SKM-1 treated with dmso at 0.1 percent for 144 hours (cell line): ENCODE measurements at regions not wholly inside any gene's neighbourhood (a gene's known extent, or its start where the extent isn't known, plus 50 kb on each side); places are given as distances from the start of the nearest gene placed in this dataset.

Source experiments
- DNase-seq: peaks from one replicate; lab custom pipeline; 2025; ENCODE audit not compliant: unreplicated experiment; lab: John Stamatoyannopoulos, UW

DNA sequence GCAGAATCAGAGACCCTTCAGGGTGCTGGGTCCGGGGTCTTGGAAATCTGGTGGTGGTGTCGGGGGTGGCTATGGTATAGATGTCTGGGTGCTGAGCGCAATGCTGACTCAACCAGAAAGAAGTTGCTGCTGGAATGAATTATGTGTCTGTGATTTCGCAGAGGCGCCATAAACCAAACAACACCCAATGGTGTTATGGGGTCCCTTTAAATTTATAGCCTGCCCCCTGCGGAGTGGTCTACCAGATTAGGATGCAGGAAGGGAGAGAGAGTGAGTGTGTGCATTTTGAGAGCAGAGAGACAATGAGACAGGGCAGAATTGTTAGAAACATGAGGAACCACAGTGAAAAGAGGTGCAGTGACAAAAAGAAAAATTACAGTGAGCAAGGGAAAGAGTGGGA, 100.7 kb upstream of the CDH11 start:
- no peak for DNase-seq

DNA sequence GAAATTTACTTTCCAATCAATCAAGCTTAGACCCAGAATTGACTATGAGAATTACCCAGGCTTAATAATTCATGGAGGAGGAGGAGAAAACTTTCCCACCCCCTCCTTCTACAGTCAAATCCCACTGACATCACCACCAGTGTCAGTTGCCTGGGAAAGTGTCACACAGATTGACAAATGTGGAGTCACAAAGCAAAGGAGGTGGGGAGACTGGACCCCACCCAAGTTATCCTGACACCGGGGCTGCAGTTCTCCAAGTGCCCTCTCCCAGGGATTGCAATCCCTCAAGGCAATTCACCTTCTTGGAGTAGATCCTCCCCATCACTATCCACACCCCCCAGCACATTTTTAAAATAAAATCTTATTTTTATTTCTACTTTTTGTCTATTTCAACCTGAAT, 100.2 kb upstream of the CDH11 start:
- no peak for DNase-seq

DNA sequence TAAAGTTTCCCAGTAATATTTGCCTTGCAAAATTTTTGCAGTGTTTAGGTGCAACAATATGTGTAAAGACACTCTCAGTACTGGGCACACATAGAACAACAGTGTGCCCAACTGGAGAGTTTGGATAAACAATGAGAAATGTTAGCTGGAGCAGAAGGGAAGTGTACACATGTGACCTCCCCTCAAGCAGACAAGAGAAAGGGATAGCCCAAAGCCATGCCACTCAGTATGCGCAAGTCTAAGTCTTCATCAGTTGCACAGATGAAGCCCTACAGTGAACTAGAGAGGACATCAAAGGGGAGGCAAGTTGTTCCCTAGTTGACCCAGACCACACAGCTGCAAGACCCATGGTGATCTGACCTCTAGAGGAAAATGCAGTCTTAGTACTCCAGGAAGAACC, 97.9 kb upstream of the CDH11 start:
- no peak for DNase-seq

GRCh38 chr16:65218348-65218747, 96.5 kb upstream of the CDH11 start:
- DNase-seq, result no peak

DNA sequence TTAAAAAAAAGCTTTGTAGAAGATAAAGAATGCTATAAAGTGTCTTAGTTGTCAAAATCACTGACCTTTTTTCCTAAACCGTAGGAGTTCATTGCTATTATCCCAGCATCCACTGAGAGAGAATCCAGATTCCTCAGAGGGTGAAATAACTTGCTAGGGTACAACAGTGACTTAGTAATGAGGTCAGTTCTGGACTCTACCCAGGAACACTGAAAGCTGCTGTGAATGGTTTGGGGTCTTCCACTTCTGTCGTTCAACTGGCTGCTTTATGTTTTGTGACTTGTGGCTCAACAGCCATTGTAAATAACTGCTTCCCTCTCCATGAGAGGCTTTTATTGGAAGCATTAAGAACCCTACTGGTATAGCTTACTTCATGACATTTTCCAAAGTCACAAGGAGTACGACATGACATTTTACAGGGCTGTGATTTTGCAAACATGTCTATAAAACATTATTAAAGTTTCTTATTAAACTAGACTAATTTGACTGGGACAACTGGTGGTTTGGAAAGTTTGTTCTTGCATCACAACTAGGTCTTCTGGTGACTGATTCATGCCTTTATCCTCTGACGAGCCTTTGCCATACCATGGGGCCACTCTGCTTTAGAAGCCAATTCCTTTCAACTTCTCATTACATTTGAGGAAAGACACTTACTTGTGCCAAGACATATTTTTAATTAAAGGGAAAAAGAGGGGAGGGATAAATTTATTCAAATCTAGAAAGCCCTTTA, 92.2 kb upstream of the CDH11 start:
- no peak for DNase-seq

DNA sequence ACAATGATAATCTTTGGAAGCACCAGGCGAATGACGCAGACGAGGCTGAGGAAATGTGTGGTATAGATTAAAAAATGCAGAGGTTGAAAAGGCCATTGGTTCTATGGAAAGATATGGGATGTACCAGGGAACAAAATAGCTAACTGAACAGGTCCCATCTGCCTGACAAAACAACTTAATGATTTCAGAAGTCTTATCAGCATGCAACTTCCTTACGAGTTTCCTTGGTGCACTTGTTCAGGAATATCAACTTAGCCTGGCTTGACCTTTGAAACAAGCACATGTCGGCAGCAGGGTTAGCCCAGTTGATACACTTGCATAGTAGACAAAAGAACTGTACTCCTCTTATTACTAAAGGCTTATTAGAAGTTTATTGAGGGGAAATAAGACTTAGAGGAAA, 90.9 kb upstream of the CDH11 start:
- no peak for DNase-seq

GRCh38 chr16:65212240-65212639, 90.4 kb upstream of the CDH11 start:
- no peak for DNase-seq

- no peak for DNase-seq
Observed at GRCh38 chr16:65202461-65202860, 80.6 kb upstream of the CDH11 start.

DNA sequence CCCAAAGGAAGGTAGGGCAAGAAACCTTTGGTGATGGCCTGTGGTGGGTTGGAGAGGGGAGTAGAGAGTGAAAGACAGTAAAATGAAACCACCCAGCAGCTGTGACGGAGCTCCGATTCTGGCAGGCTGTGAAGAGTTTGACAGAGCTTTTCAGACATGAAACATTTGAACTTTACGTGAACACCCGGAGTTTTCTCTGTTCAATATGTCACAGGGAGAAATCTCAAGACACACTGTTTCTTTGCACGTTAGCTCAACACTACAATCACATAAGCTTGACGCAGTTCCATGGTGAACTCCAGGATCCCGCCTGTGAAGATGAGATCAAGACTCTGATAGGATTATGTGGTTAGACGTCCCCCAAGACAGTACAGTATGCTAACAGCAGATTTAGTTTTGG, 79.6 kb upstream of the CDH11 start:
- DNase-seq, result no peak

- DNase-seq, result no peak
Observed at GRCh38 chr16:65200857-65201256, 79.0 kb upstream of the CDH11 start.

GRCh38 chr16:65200156-65200773, 78.4 kb upstream of the CDH11 start:
- DNase-seq, result no peak

DNA sequence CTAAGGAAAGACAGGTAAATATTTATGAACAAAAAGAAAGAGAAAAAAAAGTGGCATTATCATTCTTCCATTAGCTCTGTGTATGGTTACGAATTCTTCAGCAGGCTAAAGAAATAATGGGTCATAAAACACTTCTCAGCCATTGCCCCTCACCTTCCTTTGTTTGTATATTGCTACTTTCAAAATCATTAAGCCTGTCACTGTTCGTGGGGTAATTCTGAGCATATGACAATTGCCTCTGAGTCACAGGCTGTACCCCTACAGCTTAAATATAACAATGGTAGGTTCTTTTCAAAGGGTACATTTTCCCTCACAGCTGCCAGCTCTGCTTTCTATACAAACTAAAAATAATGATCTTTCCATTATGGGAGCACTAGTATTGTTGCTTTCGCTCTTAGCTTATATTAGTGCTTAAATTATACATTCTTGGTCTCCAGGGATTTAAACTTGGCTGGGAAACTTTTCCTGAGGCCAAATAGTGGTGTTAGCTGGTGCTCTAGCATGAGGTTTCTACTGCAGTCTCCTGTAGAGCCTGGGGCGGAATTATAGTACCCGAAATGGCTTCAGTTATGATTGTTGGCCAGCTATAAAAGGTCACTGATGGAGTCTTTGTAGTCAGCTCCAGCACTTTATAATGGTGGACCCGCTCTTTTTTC, 74.7 kb upstream of the CDH11 start:
- no peak for DNase-seq

DNA sequence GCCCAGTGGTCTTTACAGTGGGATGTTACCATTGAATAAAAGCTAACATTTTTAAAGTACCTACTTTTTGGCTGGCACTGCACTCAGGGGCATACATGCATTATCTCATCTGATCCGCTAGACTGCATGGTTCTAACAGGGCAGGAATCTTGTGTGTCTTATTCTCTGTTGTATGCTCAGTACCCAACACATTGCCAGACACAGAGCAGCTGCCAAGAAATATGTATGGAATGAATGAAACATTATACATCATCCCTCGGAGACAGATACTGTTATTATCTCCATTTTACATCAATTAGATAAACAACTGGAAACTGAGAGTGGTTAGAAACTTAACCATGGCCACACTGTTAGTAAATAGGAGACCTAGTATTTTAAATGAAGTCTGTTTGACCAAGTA, 74.1 kb upstream of the CDH11 start:
- no peak for DNase-seq

- DNase-seq, result no peak
Observed at GRCh38 chr16:65185241-65185778, 63.4 kb upstream of the CDH11 start.

DNA sequence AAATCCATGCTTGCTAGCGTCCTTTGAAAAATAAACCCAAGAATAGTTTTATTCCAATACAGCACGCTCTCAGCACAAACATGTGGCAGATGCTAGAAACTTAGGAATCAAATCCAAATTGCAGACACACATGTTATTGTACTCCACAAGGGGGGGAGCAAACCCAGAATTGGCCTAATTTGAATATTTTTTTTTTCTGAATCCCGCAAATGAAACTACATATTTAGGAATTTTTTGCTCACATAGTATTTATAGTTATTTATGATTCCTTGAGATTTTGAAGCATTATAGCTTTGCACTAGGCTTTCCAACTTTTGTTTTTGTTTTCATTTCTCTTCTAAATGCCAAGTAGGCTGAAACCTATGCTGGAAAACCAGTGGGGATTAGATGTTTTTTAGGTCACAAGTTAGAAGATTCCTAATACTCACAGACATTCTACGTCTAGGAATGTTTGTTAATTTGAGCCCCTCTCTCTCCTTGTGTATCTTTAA, 59.3 kb upstream of the CDH11 start:
- DNase-seq, result no peak

DNA sequence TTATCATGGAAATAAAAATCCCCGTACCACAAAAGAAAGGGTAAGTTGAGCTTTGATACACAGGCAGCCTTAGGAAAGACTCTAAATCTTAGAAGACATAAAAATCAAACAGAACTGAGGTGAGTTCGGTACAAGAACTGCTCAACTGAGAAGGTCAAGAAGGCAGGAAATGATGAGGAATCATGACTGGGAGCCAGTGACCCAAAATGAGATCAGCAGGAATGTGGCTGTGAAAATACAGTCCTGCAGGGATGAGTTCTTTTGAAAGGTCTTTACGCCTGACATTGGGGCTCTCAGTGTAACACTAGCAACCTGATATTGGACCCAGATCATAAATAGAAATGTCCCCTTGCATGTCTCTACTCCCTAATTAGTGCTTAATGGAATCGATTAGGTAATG, 56.3 kb upstream of the CDH11 start:
- no peak for DNase-seq

DNA sequence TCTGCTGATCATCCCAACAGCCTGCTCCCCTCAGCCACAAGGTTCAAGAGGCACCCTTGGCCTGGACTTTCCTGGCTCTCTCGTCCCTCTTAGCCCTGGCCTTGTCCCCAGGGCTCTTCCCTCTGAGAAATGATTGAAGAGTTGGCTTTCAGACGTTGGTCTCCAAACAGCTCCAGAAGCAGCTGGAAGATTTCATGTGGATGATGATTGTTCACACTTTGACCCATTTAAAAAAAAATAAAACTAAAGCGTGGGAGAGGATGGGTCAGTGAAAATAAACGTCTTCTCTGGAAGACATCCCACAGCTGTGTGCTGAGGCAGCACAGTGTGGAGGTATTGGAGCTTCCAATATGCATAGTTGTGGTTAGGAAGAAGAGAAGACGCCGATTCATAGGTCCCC, 54.7 kb upstream of the CDH11 start:
- no peak for DNase-seq

DNA sequence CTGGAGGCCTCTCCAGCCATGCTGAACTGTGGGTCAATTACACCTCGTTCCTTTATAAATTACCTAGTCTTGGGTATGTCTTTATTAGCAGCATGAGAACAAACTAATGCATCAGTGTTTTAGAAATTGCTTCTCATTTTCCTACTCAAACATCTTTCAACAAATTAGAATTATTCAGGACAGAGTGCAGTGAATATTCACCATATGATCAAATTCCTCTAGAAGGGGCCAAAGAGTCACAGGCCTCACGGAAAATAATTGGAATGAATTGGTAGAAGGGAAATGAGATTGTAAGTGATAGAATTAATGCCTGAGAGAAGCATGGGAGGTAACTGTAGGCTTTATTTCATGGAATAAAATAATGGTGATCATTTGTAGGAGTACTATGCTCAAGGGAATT, 50.5 kb upstream of the CDH11 start:
- DNase-seq, result no peak
